ENCODE measurements at regions not wholly inside any gene's neighbourhood (a gene's known extent, or its start where the extent isn't known, plus 50 kb on each side); places are given as distances from the start of the nearest gene placed in this dataset.

DNA sequence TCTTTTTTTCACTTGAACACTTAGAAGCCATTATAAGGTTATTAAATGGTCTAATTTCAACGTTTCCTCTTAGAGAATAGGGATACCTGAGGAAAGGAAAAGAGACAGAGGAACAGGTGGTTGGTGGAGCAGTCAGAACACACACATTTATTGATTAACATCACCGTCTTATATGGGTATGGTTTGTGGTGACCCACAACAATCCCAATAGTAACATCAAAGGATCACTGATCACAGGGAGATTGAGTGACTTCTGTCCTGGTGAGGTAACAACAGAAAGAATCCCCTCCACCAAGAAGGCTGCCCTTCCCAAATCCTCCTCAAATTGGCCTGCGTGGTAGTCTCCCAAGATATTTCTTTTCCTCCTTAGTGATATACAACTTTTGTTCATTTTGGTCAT is 474.0 kb downstream of the PLPP3 start:
- Histone ChIP-seq H2AK5ac (ENCODE audit: low read depth, low read length) (no peak overlapping the region), H3K79me1 (ENCODE audit: low read depth, low read length) (no peaks in the 10 kb centered on the region), H3K4me2 (ENCODE audit: insufficient read depth in 1 of 2, low read depth in 2 of 2, low read length in 2 of 2) (no peak overlapping the region), H3K79me2 (ENCODE audit: control insufficient read depth in 1 of 2, insufficient read depth in 2 of 2, low read length in 2 of 2) (no peaks in the 10 kb centered on the region), H4K91ac (replicated peaks; ENCODE audit: insufficient read length, low read length) (peak overlapping the region; percentile 3), H2BK5ac (ENCODE audit: low read depth, low read length) (no peak overlapping the region), H3K9me3 (ENCODE audit: insufficient read depth in 2 of 2, low read depth in 1 of 2, low read length in 1 of 2) (peaks cover 4% of the 10 kb centered on the region in 2 experiments; a peak in 3 of 4 replicates), H2BK120ac (replicated peaks; ENCODE audit: low read depth, low read length) (no peak overlapping the region), H3K18ac (ENCODE audit: extremely low read depth, low read length) (no peak overlapping the region), H2BK15ac (ENCODE audit: low read length) (no peak overlapping the region), H3K4me1 (replicated peaks in 1 of 4; ENCODE audit: control insufficient read depth in 3 of 4, insufficient read depth in 4 of 4, low read length in 3 of 4) (no peaks in the 10 kb centered on the region), H3K9ac (replicated peaks in 1 of 4; ENCODE audit: extremely low read depth in 1 of 4, low read depth in 3 of 4, low read length in 3 of 4) (no peak overlapping the region), H3K23me2 (ENCODE audit: low read depth, low read length) (no peaks in the 10 kb centered on the region), H3K56ac (replicated peaks; ENCODE audit: insufficient read length, low read depth, low read length) (no peak overlapping the region), H3K27me3 (replicated peaks in 1 of 4; ENCODE audit: control insufficient read depth in 3 of 4, extremely low read depth in 1 of 4, insufficient read depth in 3 of 4, low read length in 3 of 4) (no peaks in the 10 kb centered on the region), H3K23ac (ENCODE audit: insufficient read length) (no peak overlapping the region), H3K14ac (ENCODE audit: insufficient read length) (no peak overlapping the region), H2BK20ac (ENCODE audit: low read length) (no peak overlapping the region), H2BK12ac (ENCODE audit: low read depth, low read length) (no peak overlapping the region), H4K8ac (ENCODE audit: extremely low read depth, insufficient read depth, low read length) (no peak overlapping the region), H3K36me3 (ENCODE audit: control insufficient read depth in 2 of 4, insufficient read depth in 4 of 4, low read length in 3 of 4) (no peaks in the 10 kb centered on the region; a peak in 1 of 8 replicates), H2AFZ (ENCODE audit: low read length) (no peak overlapping the region), H3K4me3 (ENCODE audit: extremely low read depth in 1 of 4, insufficient read depth in 2 of 4, low read depth in 3 of 4, low read length in 4 of 4) (no peak overlapping the region), H4K20me1 (replicated peaks in 1 of 2; ENCODE audit: control insufficient read depth in 1 of 2, insufficient read depth in 2 of 2, low read length in 2 of 2) (no peaks in the 10 kb centered on the region), H3K27ac (ENCODE audit: low read depth, low read length) (no peak overlapping the region), H4K5ac (ENCODE audit: insufficient read length, low read depth, low read length) (no peak overlapping the region), H3K4ac (replicated peaks; ENCODE audit: insufficient read length, low read depth, low read length) (no peak overlapping the region)
- POLR2A ChIA-PET (ENCODE audit: partially characterized antibody) = no interaction called here
- no peak for FAIRE-seq
- CTCF ChIA-PET (ENCODE audit: partially characterized antibody) = no interaction called here
- WGBS, 2 experiments (ENCODE audit: extremely low coverage in 1 of 2, insufficient coverage in 1 of 2, insufficient read length in 1 of 2, insufficient replicate concordance in 2 of 2, low coverage in 1 of 2, low lambda C conversion rate in 2 of 2, missing lambda C conversion rate in 1 of 2) = 91% methylated on average over 3 of the region's 3 CpGs; no CpG with 5 or more reads in 1 of the 2 experiments
- DNase-seq (ENCODE audit: low read depth in 1 of 2, low spot score in 2 of 2) = no peak
- no peak for TF ChIP-seq KDM1A (IDR thresholded peaks at IDR 0.05; ENCODE audit: borderline replicate concordance, low read length)
- no peak for TF ChIP-seq NANOG (IDR thresholded peaks at IDR 0.05; ENCODE audit: insufficient read depth, low read depth, low read length, poor library complexity, severe bottlenecking)
- TF ChIP-seq, protein P1, sequence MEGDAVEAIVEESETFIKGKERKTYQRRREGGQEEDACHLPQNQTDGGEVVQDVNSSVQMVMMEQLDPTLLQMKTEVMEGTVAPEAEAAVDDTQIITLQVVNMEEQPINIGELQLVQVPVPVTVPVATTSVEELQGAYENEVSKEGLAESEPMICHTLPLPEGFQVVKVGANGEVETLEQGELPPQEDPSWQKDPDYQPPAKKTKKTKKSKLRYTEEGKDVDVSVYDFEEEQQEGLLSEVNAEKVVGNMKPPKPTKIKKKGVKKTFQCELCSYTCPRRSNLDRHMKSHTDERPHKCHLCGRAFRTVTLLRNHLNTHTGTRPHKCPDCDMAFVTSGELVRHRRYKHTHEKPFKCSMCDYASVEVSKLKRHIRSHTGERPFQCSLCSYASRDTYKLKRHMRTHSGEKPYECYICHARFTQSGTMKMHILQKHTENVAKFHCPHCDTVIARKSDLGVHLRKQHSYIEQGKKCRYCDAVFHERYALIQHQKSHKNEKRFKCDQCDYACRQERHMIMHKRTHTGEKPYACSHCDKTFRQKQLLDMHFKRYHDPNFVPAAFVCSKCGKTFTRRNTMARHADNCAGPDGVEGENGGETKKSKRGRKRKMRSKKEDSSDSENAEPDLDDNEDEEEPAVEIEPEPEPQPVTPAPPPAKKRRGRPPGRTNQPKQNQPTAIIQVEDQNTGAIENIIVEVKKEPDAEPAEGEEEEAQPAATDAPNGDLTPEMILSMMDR (IDR thresholded peaks at IDR 0.05; ENCODE audit: control extremely low read depth in 1 of 3, insufficient read depth in 1 of 3, low read depth in 1 of 3, low read length in 3 of 3) = no peak
- no peak for TF ChIP-seq SRF (IDR thresholded peaks at IDR 0.05; ENCODE audit: low read depth, low read length)
- no peak for TF ChIP-seq ASH2L (IDR thresholded peaks at IDR 0.05; ENCODE audit: low read length)
- TF ChIP-seq EZH2 (IDR thresholded peaks at IDR 0.05; ENCODE audit: low read depth, low read length, severe bottlenecking) = no peak
- no peak for TF ChIP-seq CREB1 (IDR thresholded peaks at IDR 0.05)
- TF ChIP-seq CHD1 (IDR thresholded peaks at IDR 0.05; ENCODE audit: low read depth, low read length) = no peak
- TF ChIP-seq TAF1 (IDR thresholded peaks at IDR 0.05; ENCODE audit: low read depth, low read length) = no peak
- TF ChIP-seq, protein P2, sequence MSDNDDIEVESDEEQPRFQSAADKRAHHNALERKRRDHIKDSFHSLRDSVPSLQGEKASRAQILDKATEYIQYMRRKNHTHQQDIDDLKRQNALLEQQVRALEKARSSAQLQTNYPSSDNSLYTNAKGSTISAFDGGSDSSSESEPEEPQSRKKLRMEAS (IDR thresholded peaks at IDR 0.05) = no peak
- no peak for TF ChIP-seq POLR2AphosphoS5 (IDR thresholded peaks at IDR 0.05; ENCODE audit: low read depth, low read length)
- TF ChIP-seq, protein P3, sequence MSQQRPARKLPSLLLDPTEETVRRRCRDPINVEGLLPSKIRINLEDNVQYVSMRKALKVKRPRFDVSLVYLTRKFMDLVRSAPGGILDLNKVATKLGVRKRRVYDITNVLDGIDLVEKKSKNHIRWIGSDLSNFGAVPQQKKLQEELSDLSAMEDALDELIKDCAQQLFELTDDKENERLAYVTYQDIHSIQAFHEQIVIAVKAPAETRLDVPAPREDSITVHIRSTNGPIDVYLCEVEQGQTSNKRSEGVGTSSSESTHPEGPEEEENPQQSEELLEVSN (IDR thresholded peaks at IDR 0.05) = no peak
